C4-2B (cell line): ENCODE measurements at regions not wholly inside any gene's neighbourhood (a gene's known extent, or its start where the extent isn't known, plus 50 kb on each side); places are given as distances from the start of the nearest gene placed in this dataset.

ENCODE experiments used
- H3K27ac ChIP-seq: fragments of 450-650 bp; 2 replicates; pipeline ENCODE4 v1.5.1; 2017
- ZFX ChIP-seq: fragments of 450-650 bp; IDR thresholded peaks from 2 replicates; pipeline ENCODE4 v1.6.1; 2017
- TF ChIP-seq, protein P1 (sequence below): fragments of 450-650 bp; conservative IDR thresholded peaks from 2 replicates; pipeline ENCODE4 v1.5.1; 2017; ENCODE audit warnings: mild to moderate bottlenecking

DNA sequence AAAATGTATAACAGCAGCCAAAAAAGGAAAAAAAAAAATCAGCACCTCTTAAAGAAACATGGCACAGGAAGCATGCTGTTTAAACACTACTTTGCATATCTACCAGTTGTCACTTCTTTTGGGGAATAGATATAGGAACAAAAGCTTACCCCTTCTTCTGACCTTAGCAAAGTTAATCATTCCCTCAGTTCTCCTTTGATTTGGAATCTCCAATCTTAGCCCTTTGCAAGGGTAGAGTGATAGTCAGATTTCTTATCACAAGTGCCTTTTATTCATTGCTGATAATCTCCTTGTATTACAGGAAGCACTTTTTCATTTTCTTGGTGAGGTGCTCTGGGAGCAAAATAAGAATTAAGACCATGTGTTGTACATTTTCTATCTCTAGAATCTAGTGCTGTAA is 1327.6 kb downstream of the OLFM4 start:
- H3K27ac ChIP-seq = no peak overlapping the region
- TF ChIP-seq, protein P1, sequence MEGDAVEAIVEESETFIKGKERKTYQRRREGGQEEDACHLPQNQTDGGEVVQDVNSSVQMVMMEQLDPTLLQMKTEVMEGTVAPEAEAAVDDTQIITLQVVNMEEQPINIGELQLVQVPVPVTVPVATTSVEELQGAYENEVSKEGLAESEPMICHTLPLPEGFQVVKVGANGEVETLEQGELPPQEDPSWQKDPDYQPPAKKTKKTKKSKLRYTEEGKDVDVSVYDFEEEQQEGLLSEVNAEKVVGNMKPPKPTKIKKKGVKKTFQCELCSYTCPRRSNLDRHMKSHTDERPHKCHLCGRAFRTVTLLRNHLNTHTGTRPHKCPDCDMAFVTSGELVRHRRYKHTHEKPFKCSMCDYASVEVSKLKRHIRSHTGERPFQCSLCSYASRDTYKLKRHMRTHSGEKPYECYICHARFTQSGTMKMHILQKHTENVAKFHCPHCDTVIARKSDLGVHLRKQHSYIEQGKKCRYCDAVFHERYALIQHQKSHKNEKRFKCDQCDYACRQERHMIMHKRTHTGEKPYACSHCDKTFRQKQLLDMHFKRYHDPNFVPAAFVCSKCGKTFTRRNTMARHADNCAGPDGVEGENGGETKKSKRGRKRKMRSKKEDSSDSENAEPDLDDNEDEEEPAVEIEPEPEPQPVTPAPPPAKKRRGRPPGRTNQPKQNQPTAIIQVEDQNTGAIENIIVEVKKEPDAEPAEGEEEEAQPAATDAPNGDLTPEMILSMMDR = no peak
- no peak for TF ChIP-seq ZFX

DNA sequence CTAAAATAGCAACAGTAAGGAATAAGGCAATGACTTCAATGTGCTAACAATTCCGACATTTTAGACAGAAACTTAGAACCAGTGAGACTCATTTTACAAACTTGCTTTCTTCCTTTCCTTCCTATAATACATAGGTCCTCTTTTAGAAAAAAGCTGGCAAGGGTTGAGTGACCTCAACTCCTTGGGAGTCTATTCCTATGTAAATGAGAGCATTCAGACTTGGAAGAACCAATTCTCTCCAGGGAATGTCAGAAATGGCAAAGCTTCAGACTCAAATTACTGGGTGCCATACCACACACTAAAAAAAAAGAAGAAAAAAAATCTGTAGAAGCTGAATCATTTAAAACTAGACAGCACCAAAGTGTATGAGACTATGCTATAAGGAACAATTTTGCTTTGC is 1328.2 kb downstream of the OLFM4 start:
- no peak overlapping the region for H3K27ac ChIP-seq
- TF ChIP-seq ZFX = no peak
- TF ChIP-seq, protein P1 = no peak

DNA sequence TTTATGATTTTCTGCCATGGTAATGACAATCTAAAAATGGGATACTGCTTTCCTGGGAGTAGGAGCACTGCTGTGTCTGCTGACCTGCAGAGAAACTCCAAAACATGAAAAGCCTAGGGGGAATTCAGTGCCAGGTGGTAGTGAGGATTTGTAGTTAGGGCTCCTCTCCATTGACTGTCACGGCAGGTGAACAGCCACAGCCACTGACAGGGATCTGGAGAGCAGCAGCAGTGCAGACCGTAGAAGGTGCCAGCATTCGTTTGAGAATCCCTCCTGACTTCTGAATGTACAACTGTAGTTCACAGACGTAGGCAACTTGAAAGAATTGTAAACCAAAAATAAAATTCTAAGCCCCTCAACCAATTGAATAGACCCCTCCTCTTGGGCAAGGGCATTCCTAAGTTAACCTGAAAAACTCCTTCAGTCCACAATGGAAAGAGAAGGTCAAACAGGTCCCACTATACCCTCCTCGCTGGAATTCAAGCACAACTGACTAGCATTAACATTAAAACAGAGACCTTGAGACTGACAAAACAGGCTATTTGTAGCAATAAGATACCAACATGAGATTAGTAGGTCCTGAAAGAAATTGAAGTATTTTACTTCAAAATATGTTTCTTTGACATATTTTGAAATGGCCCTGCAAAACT is 1328.8 kb downstream of the OLFM4 start:
- TF ChIP-seq, protein P1 = no peak
- H3K27ac ChIP-seq = no peak overlapping the region

DNA sequence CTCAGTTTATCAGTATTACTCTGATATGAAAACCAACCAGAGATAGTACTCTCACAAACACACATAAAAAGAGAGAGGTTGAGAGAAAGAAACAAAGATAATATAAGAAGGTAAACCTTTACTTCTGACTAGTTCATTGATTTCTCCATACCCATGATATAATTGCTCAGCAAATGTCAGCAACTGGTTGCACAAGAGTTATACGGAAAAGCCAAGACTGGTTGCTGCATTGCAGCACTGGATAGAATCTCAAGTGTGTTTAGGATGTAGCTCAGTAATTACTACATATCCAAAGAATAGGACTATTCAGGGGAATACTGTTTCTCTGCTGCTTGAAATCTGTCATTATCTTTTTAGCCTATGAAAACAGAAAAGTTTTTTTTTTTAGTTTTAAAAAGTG is 1332.8 kb downstream of the OLFM4 start:
- H3K27ac ChIP-seq = no peak overlapping the region
- TF ChIP-seq, protein P1 = no peak
- TF ChIP-seq ZFX = no peak

DNA sequence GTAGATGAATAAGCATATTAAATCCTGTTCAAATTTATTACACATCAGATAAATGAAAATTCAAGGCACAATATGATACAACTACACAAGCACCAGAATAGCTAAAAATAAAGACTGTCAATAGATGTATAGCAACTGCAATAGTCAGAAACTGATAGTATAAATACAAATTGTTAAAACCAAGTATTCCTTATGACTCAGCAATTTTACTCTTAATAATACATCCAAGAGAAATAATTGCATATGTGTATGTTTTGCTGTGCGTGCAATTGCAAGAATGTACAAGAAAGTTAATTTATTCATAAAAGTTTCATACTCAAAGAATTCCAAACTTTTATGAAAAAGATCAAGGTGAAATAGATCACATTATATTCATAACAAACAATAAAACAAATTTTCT is 1338.1 kb downstream of the OLFM4 start:
- no peak for TF ChIP-seq ZFX
- TF ChIP-seq, protein P1 = no peak
- H3K27ac ChIP-seq = no peak overlapping the region

DNA sequence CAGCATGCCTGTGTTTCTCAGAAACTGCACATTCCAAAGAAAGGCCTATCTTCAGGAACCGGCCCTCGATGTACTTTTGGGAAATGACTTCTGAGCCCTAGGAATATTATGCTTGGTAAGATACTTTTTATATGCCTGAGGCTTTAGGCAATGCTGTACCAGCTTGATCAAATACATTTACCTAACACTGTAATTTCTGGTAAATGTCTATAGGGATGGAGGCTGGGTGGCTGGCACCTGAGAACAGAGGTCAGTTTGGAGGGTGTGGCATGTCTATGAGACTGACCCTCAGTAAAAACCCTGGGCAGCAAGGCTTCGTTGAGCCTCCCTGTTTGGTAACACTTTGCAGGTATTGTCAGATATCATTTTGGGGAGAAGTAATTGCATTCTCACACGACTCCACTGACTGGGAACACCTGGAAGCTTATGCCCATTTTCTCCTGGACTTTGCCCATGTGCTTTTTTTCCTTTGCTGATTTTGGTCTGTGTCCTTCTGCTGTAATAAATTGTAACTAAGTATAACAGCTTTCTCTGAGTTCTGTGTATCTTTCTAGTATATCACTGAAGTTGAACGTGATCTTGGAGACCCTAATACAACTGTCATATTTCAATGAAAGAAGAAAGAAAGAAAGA is 1339.1 kb downstream of the OLFM4 start:
- no peak overlapping the region for H3K27ac ChIP-seq
- TF ChIP-seq ZFX = no peak
- TF ChIP-seq, protein P1 = no peak

DNA sequence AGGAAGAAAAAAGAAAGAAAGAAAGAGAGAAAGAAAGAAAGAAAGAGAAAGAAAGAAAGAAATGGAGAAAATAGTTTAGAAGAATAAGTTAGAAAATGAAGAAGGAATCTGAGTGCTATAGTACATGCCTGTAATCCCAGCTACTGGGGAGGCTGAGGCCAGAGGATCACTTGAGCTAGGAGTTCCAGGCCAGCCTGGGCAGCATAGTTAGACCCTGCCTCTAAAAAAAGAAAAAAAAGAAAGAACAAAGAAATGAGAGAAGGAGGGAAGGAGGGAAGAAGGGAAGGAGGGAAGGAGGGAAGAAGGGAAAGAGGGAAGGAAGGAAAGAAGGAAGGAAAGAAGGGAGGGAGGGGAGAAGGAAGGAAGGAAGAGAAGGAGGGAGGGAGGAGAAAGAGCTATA is 1339.8 kb downstream of the OLFM4 start:
- no peak for TF ChIP-seq ZFX
- TF ChIP-seq, protein P1 = no peak
- no peak overlapping the region for H3K27ac ChIP-seq
